ENCODE measurements at regions not wholly inside any gene's neighbourhood (a gene's known extent, or its start where the extent isn't known, plus 50 kb on each side); places are given as distances from the start of the nearest gene placed in this dataset.

DNA sequence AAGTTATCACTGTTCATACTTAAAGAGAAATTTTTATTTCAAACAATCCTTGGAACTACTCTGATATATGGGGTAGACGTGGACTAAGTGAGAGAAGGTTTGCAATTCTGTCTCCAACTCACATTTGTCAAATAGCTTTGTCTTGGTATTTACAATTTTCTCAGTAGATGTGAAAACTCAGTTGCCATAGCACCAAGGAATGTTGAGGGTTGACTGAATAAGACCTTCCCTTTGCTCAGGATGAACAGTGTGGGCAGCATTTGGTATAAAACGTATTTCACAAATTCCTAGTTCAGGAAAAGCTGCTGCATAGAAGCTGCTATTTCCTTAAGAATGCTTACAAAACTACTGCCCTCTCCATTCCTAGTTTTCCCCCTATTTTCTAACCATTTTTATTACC is 399.5 kb downstream of the NKX6-1 start:
- no peaks in the 10 kb centered on the region for H3K36me3 ChIP-seq (ENCODE audit: control insufficient read depth, insufficient read depth, low read length)
- no peaks in the 10 kb centered on the region for H3K4me1 ChIP-seq (ENCODE audit: control insufficient read depth, insufficient read depth, low read length)
- 60% methylated on average over 1 of the region's 2 CpGs for WGBS (ENCODE audit: insufficient coverage)
- H3K27ac ChIP-seq (ENCODE audit: low read length) = no peak overlapping the region
- H3K4me3 ChIP-seq (ENCODE audit: low read length) = no peak overlapping the region
- peaks cover 2% of the 10 kb centered on the region for H3K9me3 ChIP-seq (replicated peaks; ENCODE audit: control insufficient read depth, low read depth, low read length)
- H3K27me3 ChIP-seq (ENCODE audit: control insufficient read depth, insufficient read depth, low read length) = no peaks in the 10 kb centered on the region
- DNase-seq = no peak

DNA sequence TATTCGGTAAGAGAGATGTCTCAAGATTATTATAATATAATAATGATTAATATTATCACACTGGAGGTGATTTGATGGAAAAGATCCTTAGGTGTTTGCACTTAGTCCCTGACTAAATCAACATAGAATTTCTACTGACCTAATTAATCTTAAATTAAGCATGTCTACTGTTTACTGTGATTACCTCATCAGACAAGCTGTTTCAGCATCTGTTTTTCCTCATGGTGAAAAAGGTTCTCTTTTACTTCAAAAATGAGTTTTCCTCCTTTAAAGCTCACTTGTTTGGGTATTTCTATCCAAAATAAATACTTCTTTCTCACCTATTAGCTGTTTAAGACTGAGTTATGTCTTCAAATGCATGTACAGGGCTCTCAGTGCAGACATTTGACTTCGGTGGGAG is 407.8 kb downstream of the NKX6-1 start:
- no peaks in the 10 kb centered on the region for H3K9me3 ChIP-seq (replicated peaks; ENCODE audit: control insufficient read depth, low read depth, low read length)
- no peak for DNase-seq
- H3K36me3 ChIP-seq (ENCODE audit: control insufficient read depth, insufficient read depth, low read length) = no peaks in the 10 kb centered on the region
- no peak overlapping the region for H3K4me3 ChIP-seq (ENCODE audit: low read length)
- H3K27ac ChIP-seq (ENCODE audit: low read length) = no peak overlapping the region
- WGBS (ENCODE audit: insufficient coverage) = no CpG with 5 or more reads among the region's 2 CpGs
- no peaks in the 10 kb centered on the region for H3K27me3 ChIP-seq (ENCODE audit: control insufficient read depth, insufficient read depth, low read length)
- peaks cover 2% of the 10 kb centered on the region for H3K4me1 ChIP-seq (ENCODE audit: control insufficient read depth, insufficient read depth, low read length)

DNA sequence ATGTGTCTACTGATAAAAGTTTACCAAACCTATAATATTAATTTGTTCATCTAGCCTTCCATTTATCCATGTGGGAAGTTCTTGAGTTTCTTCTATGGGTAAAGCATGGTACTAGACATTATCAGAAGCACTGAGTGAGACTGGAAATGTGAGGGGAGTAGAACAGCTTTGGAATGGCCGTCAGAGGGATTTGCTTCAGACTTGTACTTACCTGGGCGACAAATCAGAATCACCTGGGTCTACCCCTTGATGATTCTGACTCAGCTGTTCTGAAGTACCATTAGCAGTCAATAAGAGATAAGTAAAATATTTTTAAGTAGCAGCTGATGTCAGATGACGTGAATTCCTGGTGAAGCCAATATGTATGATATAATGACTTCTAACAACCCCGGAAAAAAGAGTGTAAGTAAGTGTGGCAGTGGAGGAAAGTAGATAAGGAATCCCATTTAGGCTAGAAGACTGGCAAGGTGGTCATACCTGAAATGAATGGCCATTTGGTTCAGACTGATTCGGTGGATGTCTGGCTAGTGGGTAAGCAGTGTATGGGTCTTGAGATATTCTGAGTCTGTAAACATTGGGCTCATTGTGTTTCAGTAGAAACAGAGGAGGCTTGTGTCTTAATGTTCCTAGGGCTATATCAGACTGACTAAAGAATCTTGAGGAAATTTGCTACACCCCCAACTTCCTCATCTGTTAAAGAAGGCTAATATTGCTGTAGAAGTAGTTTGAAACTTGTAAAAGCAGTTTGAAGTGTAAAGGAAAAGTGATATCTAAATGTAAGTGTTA is 409.2 kb downstream of the NKX6-1 start:
- no peaks in the 10 kb centered on the region for H3K9me3 ChIP-seq (replicated peaks; ENCODE audit: control insufficient read depth, low read depth, low read length)
- 100% methylated on average over 2 of the region's 5 CpGs for WGBS (ENCODE audit: insufficient coverage)
- H3K36me3 ChIP-seq (ENCODE audit: control insufficient read depth, insufficient read depth, low read length) = no peaks in the 10 kb centered on the region

DNA sequence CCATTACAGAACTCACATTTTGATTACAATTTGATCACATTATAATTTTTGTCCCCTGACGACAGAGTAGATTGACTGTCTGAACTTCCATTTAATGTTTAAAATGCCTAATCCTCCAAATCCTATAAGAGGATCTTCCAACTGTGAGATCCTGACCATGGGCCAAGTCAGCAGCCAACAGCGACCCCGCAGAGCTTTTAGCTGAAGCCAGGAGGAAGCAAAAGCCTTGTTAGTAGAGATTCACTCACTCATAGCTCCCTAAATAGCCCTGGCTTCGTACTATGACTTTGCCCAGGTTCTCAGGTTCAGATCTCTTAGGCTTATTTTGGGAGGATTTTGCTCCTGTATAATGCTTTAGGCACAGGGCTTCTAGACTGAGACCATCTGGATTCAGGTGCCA is 413.1 kb downstream of the NKX6-1 start:
- H3K27me3 ChIP-seq (ENCODE audit: control insufficient read depth, insufficient read depth, low read length) = no peaks in the 10 kb centered on the region
- H3K9me3 ChIP-seq (replicated peaks; ENCODE audit: control insufficient read depth, low read depth, low read length) = no peaks in the 10 kb centered on the region
- peaks cover 2% of the 10 kb centered on the region for H3K4me1 ChIP-seq (ENCODE audit: control insufficient read depth, insufficient read depth, low read length)
- no peak overlapping the region for H3K4me3 ChIP-seq (ENCODE audit: low read length)
- H3K36me3 ChIP-seq (ENCODE audit: control insufficient read depth, insufficient read depth, low read length) = no peaks in the 10 kb centered on the region
- WGBS (ENCODE audit: insufficient coverage) = no CpG with 5 or more reads among the region's 4 CpGs
- H3K27ac ChIP-seq (ENCODE audit: low read length) = no peak overlapping the region
- DNase-seq = peak; percentile 30

More for the DNA sequence above, 409.2 kb downstream of the NKX6-1 start:
- H3K27me3 ChIP-seq (ENCODE audit: control insufficient read depth, insufficient read depth, low read length) = no peaks in the 10 kb centered on the region
- H3K27ac ChIP-seq (ENCODE audit: low read length) = no peak overlapping the region
- DNase-seq = no peak
- no peak overlapping the region for H3K4me3 ChIP-seq (ENCODE audit: low read length)
- peaks cover 2% of the 10 kb centered on the region for H3K4me1 ChIP-seq (ENCODE audit: control insufficient read depth, insufficient read depth, low read length)

DNA sequence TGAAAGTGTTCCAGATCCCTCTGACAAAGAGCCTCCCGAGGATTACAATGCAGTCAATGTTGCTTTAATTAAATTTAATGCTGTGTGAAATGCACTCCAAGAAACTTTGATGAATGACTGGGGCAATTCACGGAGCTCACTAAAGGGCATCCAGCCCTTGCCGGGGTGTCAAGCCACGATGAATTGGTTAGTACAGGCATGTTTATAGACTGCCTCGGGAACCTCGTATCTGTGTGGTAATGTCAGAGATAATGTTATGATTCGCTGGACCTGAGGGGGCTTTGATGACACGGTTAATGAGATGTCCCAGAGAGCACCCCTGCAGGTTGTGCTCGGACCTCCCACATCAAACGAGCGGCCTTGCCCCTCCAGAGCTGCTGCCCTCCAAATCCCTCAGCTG is 428.8 kb downstream of the NKX6-1 start:
- Histone ChIP-seq H3K27ac (ENCODE audit: low read length) (no peak overlapping the region), H3K9me3 (replicated peaks; ENCODE audit: control insufficient read depth, low read depth, low read length) (no peaks in the 10 kb centered on the region), H3K27me3 (ENCODE audit: control insufficient read depth, insufficient read depth, low read length) (no peaks in the 10 kb centered on the region), H3K4me1 (ENCODE audit: control insufficient read depth, insufficient read depth, low read length) (no peaks in the 10 kb centered on the region), H3K36me3 (ENCODE audit: control insufficient read depth, insufficient read depth, low read length) (no peaks in the 10 kb centered on the region), H3K4me3 (ENCODE audit: low read length) (no peak overlapping the region)
- WGBS (ENCODE audit: insufficient coverage) = 21% methylated on average over 7 of the region's 11 CpGs
- no peak for DNase-seq

DNA sequence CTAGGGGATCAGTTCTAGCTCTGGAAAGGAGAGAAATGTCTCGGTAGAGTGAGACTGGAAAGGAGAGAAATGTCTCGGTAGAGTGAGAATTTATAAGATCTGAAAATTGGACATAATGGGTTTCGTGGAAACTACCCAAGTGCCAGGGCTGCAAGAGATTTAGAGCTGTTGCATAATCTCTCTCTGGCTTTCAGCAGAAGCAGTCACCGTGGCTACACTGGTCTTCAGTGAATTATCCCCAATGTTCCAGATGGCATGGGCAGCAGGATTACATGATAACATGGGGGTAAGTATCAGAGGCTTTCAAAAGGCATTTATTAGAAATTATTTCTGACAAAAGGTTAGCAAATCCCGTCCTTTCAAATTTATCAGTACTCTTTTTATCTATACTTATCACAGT is 435.5 kb downstream of the NKX6-1 start:
- H3K36me3 ChIP-seq (ENCODE audit: control insufficient read depth, insufficient read depth, low read length) = no peaks in the 10 kb centered on the region
- H3K9me3 ChIP-seq (replicated peaks; ENCODE audit: control insufficient read depth, low read depth, low read length) = no peaks in the 10 kb centered on the region
- WGBS (ENCODE audit: insufficient coverage) = 58% methylated on average over 3 of the region's 5 CpGs
- H3K27me3 ChIP-seq (ENCODE audit: control insufficient read depth, insufficient read depth, low read length) = no peaks in the 10 kb centered on the region
- H3K4me3 ChIP-seq (ENCODE audit: low read length) = no peak overlapping the region
- H3K4me1 ChIP-seq (ENCODE audit: control insufficient read depth, insufficient read depth, low read length) = no peaks in the 10 kb centered on the region
- no peak for DNase-seq
- no peak overlapping the region for H3K27ac ChIP-seq (ENCODE audit: low read length)

DNA sequence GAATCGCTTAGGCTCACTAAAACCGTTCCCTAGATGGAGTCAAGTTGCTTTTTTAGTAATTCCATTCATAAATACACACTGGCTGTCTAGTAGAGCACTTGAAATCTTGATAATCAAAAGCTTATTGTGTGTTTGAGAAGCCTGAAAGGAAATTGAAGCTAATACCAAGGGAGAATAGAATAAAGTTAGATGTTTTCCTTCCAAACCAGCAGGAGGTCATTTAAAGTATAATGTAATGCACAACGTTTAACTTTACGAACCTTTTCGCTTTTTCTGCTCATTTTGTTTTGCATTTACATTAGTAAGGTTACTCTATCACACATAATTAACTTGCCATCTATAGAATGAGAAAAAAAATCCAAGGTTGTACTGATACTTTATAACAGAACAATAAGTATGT is 440.9 kb downstream of the NKX6-1 start:
- H3K4me3 ChIP-seq (ENCODE audit: low read length) = no peak overlapping the region
- H3K27ac ChIP-seq (ENCODE audit: low read length) = no peak overlapping the region
- no peaks in the 10 kb centered on the region for H3K36me3 ChIP-seq (ENCODE audit: control insufficient read depth, insufficient read depth, low read length)
- peak; percentile 37 for DNase-seq
- H3K27me3 ChIP-seq (ENCODE audit: control insufficient read depth, insufficient read depth, low read length) = no peaks in the 10 kb centered on the region
- no peaks in the 10 kb centered on the region for H3K4me1 ChIP-seq (ENCODE audit: control insufficient read depth, insufficient read depth, low read length)
- no peaks in the 10 kb centered on the region for H3K9me3 ChIP-seq (replicated peaks; ENCODE audit: control insufficient read depth, low read depth, low read length)
- no CpG with 5 or more reads among the region's 5 CpGs for WGBS (ENCODE audit: insufficient coverage)

DNA sequence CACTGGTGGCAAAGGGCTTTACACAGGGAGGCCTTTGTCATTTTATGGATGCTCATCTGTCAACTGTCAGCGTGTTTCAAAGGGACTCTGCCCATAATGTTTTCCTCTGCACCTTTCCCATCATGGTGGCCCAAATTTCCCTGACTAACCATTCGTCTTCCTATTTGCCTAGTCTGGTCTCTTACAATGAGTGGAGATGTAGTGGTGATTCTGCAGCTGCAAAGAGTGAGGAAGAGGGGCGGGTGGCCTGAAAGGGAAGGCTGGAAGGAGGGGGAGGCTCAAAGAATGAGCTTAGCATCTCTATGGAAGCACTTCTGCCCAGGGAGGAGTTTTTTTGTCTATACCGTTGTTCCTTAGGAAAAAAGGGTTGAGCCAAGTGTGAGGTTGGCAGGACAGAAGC is 447.5 kb downstream of the NKX6-1 start:
- no peak for DNase-seq
- no peak overlapping the region for H3K27ac ChIP-seq (ENCODE audit: low read length)
- H3K36me3 ChIP-seq (ENCODE audit: control insufficient read depth, insufficient read depth, low read length) = no peaks in the 10 kb centered on the region
- WGBS (ENCODE audit: insufficient coverage) = 29% methylated on average over 1 of the region's 4 CpGs
- no peak overlapping the region for H3K4me3 ChIP-seq (ENCODE audit: low read length)
- H3K9me3 ChIP-seq (replicated peaks; ENCODE audit: control insufficient read depth, low read depth, low read length) = no peaks in the 10 kb centered on the region
- no peaks in the 10 kb centered on the region for H3K27me3 ChIP-seq (ENCODE audit: control insufficient read depth, insufficient read depth, low read length)
- peaks cover 6% of the 10 kb centered on the region for H3K4me1 ChIP-seq (ENCODE audit: control insufficient read depth, insufficient read depth, low read length)

DNA sequence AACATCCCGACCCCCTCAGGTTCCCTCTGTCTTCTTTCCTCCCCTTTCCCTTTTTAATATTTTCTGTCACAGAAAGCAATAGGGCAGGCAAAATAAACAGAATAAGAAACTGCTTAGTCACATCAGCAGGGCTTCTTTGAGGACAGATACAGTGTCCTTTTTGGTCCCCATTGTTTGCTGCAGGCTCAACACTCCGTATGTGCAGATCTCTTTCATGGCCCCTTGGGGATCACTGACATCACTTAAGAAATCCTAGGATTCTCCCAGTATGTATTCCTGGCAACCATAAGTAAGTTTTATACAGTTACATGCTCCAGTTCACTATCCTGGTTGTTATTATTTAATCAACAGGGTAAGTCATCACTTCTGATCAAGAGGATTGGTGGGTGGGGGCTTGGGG is 448.0 kb downstream of the NKX6-1 start:
- Histone ChIP-seq H3K36me3 (ENCODE audit: control insufficient read depth, insufficient read depth, low read length) (no peaks in the 10 kb centered on the region), H3K4me3 (ENCODE audit: low read length) (no peak overlapping the region), H3K4me1 (ENCODE audit: control insufficient read depth, insufficient read depth, low read length) (peaks cover 6% of the 10 kb centered on the region), H3K27me3 (ENCODE audit: control insufficient read depth, insufficient read depth, low read length) (no peaks in the 10 kb centered on the region), H3K27ac (ENCODE audit: low read length) (no peak overlapping the region), H3K9me3 (replicated peaks; ENCODE audit: control insufficient read depth, low read depth, low read length) (no peaks in the 10 kb centered on the region)
- peak; percentile 46 for DNase-seq
- 35% methylated on average over 2 of the region's 2 CpGs for WGBS (ENCODE audit: insufficient coverage)

DNA sequence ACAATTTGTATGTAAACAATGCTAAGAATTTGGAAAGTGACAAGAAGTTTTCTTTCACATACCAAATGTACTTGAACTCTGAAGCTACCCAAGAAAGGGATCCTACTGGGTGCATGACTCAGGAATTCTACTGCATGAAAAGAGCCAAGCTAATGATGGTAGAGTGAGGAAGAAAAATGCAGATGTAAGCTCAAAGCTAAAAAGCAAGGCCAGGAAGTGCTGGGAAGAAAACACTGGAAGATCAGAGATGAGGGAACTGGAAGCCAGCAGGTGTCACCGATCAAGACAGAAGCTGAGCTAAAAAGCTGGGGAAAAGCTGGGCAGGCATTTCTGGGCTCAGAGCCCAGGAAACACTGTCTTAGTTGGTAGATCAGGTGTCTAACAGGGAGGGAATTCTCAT is 449.1 kb downstream of the NKX6-1 start:
- H3K9me3 ChIP-seq (replicated peaks; ENCODE audit: control insufficient read depth, low read depth, low read length) = no peaks in the 10 kb centered on the region
- 7% methylated on average over 1 of the region's 1 CpG for WGBS (ENCODE audit: insufficient coverage)
- peaks cover 6% of the 10 kb centered on the region for H3K4me1 ChIP-seq (ENCODE audit: control insufficient read depth, insufficient read depth, low read length)
- no peak overlapping the region for H3K4me3 ChIP-seq (ENCODE audit: low read length)
- H3K27me3 ChIP-seq (ENCODE audit: control insufficient read depth, insufficient read depth, low read length) = no peaks in the 10 kb centered on the region
- DNase-seq = peak; percentile 34
- H3K27ac ChIP-seq (ENCODE audit: low read length) = no peak overlapping the region
- H3K36me3 ChIP-seq (ENCODE audit: control insufficient read depth, insufficient read depth, low read length) = no peaks in the 10 kb centered on the region

DNA sequence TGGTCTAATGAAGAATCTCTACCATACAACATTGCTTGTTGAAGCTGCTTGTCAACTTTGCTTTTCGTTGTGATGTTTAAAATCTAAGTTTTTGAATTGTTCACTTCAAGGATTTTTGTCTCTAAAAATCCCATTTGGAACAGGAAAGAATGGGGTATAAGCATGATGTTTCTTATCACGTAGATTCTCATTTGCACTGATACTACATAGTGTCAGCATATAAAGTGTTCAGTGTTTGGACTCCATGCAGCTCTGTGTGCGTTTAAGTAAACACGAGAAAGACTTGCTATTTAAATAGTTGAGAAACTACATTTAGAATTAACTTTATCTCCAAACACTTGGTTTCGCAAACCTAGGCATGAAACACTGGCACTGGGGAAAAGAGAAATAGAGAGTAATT is 452.5 kb downstream of the NKX6-1 start:
- Histone ChIP-seq H3K36me3 (ENCODE audit: control insufficient read depth, insufficient read depth, low read length) (no peaks in the 10 kb centered on the region), H3K9me3 (replicated peaks; ENCODE audit: control insufficient read depth, low read depth, low read length) (no peaks in the 10 kb centered on the region), H3K27ac (ENCODE audit: low read length) (no peak overlapping the region), H3K4me3 (ENCODE audit: low read length) (no peak overlapping the region), H3K27me3 (ENCODE audit: control insufficient read depth, insufficient read depth, low read length) (no peaks in the 10 kb centered on the region), H3K4me1 (ENCODE audit: control insufficient read depth, insufficient read depth, low read length) (peaks cover 6% of the 10 kb centered on the region)
- WGBS (ENCODE audit: insufficient coverage) = no CpG with 5 or more reads among the region's 5 CpGs
- DNase-seq = no peak

All from muscle of leg (tissue), 3 donors.